ENCODE measurements at regions not wholly inside any gene's neighbourhood (a gene's known extent, or its start where the extent isn't known, plus 50 kb on each side); places are given as distances from the start of the nearest gene placed in this dataset.

- TF ChIP-seq POLR2AphosphoS5 (IDR thresholded peaks at IDR 0.05; ENCODE audit: insufficient read depth, low read depth, low read length) = no peak
- no peak for TF ChIP-seq CTCF (IDR thresholded peaks at IDR 0.05; ENCODE audit: extremely low read depth in 1 of 2, insufficient read depth in 1 of 2, low read depth in 1 of 2, low read length in 2 of 2)
- TF ChIP-seq EZH2 (IDR thresholded peaks at IDR 0.05; ENCODE audit: borderline replicate concordance, low read depth, low read length, severe bottlenecking) = no peak
- no peak for TF ChIP-seq POLR2A (IDR thresholded peaks at IDR 0.05; ENCODE audit: low read depth, low read length)
- TF ChIP-seq MYC (IDR thresholded peaks at IDR 0.05; ENCODE audit: low read depth, low read length) = no peak
- TF ChIP-seq, protein P1, sequence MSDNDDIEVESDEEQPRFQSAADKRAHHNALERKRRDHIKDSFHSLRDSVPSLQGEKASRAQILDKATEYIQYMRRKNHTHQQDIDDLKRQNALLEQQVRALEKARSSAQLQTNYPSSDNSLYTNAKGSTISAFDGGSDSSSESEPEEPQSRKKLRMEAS (IDR thresholded peaks at IDR 0.05; ENCODE audit: insufficient read depth, insufficient read length) = no peak
- TF ChIP-seq JUN (IDR thresholded peaks at IDR 0.05; ENCODE audit: borderline replicate concordance, insufficient read depth, insufficient read length, low read depth) = no peak
- TF ChIP-seq FOS (IDR thresholded peaks at IDR 0.05; ENCODE audit: borderline replicate concordance, insufficient read depth, low read length) = no peak
- no peak for TF ChIP-seq GATA2 (IDR thresholded peaks at IDR 0.05; ENCODE audit: insufficient read depth, insufficient read length, low read depth, low read length)
These were observed 851.2 kb downstream of the DHX35 start for GRCh38 chr20:39813190-39813829.
